ENCODE measurements at regions not wholly inside any gene's neighbourhood (a gene's known extent, or its start where the extent isn't known, plus 50 kb on each side); places are given as distances from the start of the nearest gene placed in this dataset.

- WGBS, 5 donors = 57 to 72% (median 64%) methylated on average over 4 of the region's 4 CpGs
- H3K36me3 ChIP-seq = no peaks in the 10 kb centered on the region
- no peak overlapping the region for H3K27ac ChIP-seq
- intact Hi-C loops (cut with DNase I; ENCODE audit: low total_unique reads) = no loop called here
- no peak for TF ChIP-seq POLR2AphosphoS5 (IDR thresholded peaks at IDR 0.05)
- no peak for TF ChIP-seq POLR2A (IDR thresholded peaks at IDR 0.05)
- no peak for TF ChIP-seq CTCF (IDR thresholded peaks at IDR 0.05 in 8 of 11, conservative IDR thresholded peaks at IDR 0.05 in 3 of 11)
- H3K4me3 ChIP-seq = no peak overlapping the region
- H3K27me3 ChIP-seq (replicated peaks in 1 of 7) = peaks cover 0 to 10% (median 0%) of the 10 kb centered on the region in 7 donors
- DNase-seq = no peak
- no peaks in the 10 kb centered on the region for H3K9me3 ChIP-seq
- H3K4me1 ChIP-seq = peaks cover 0 to 10% (median 3%) of the 10 kb centered on the region in 6 donors
Measured at GRCh38 chr7:55304018-55304762, 60.9 kb upstream of the LANCL2 start.

- no peaks in the 10 kb centered on the region for H3K36me3 ChIP-seq
- peaks cover 0 to 20% (median 4%) of the 10 kb centered on the region in 6 donors for H3K4me1 ChIP-seq
- H3K27me3 ChIP-seq (replicated peaks in 1 of 7) = peaks cover 0 to 10% (median 0%) of the 10 kb centered on the region in 7 donors
- H3K27ac ChIP-seq = no peak overlapping the region
- H3K9me3 ChIP-seq = no peaks in the 10 kb centered on the region
- TF ChIP-seq POLR2A (IDR thresholded peaks at IDR 0.05) = no peak
- no peak for TF ChIP-seq POLR2AphosphoS5 (IDR thresholded peaks at IDR 0.05)
- TF ChIP-seq CTCF (IDR thresholded peaks at IDR 0.05 in 8 of 11, conservative IDR thresholded peaks at IDR 0.05 in 3 of 11) = no peak
- 81 to 92% (median 85%) methylated on average over 1 of the region's 1 CpG for WGBS, 5 donors
- H3K4me3 ChIP-seq = no peak overlapping the region
- intact Hi-C loops (cut with DNase I; ENCODE audit: low total_unique reads) = no loop called here
- no peak for DNase-seq
Measured at GRCh38 chr7:55305135-55305534, 60.0 kb upstream of the LANCL2 start.

GRCh38 chr7:55306331-55306730 lies 58.8 kb upstream of the LANCL2 start:
- H3K4me1 ChIP-seq = peaks cover 0 to 26% (median 6%) of the 10 kb centered on the region in 6 donors
- 78 to 85% (median 81%) methylated on average over 3 of the region's 3 CpGs for WGBS, 5 donors
- no peaks in the 10 kb centered on the region for H3K36me3 ChIP-seq
- H3K27ac ChIP-seq = no peak overlapping the region
- peaks cover 0 to 10% (median 0%) of the 10 kb centered on the region in 7 donors for H3K27me3 ChIP-seq (replicated peaks in 1 of 7)
- intact Hi-C loops (cut with DNase I; ENCODE audit: low total_unique reads) = no loop called here
- H3K4me3 ChIP-seq = no peak overlapping the region
- TF ChIP-seq POLR2A (IDR thresholded peaks at IDR 0.05) (no peak), POLR2AphosphoS5 (IDR thresholded peaks at IDR 0.05) (no peak), CTCF (IDR thresholded peaks at IDR 0.05 in 8 of 11, conservative IDR thresholded peaks at IDR 0.05 in 3 of 11) (no peak)
- DNase-seq = no peak
- H3K9me3 ChIP-seq = no peaks in the 10 kb centered on the region

GRCh38 chr7:55307123-55307916 lies 57.8 kb upstream of the LANCL2 start:
- Histone ChIP-seq H3K4me1 (peaks cover 0 to 26% (median 6%) of the 10 kb centered on the region in 6 donors), H3K9me3 (no peaks in the 10 kb centered on the region), H3K27ac (no peak overlapping the region), H3K36me3 (no peaks in the 10 kb centered on the region), H3K27me3 (replicated peaks in 1 of 7) (peaks cover 0 to 3% (median 0%) of the 10 kb centered on the region in 7 donors), H3K4me3 (no peak overlapping the region)
- intact Hi-C loops (cut with DNase I; ENCODE audit: low total_unique reads) = no loop called here
- 78 to 85% (median 84%) methylated on average over 4 of the region's 4 CpGs for WGBS, 5 donors
- DNase-seq = no peak
- TF ChIP-seq CTCF (IDR thresholded peaks at IDR 0.05 in 8 of 11, conservative IDR thresholded peaks at IDR 0.05 in 3 of 11) (no peak), POLR2A (IDR thresholded peaks at IDR 0.05) (no peak), POLR2AphosphoS5 (IDR thresholded peaks at IDR 0.05) (no peak)

Data from spleen (tissue), 11 donors.